Hematopoietic multipotent progenitor cell (in vitro differentiated cells): ENCODE measurements at regions not wholly inside any gene's neighbourhood (a gene's known extent, or its start where the extent isn't known, plus 50 kb on each side); places are given as distances from the start of the nearest gene placed in this dataset.
"Not testable (repeated sequence)": the region's sequence is repeated elsewhere in the genome, so short reads cannot be mapped to it uniquely, and the experiment has no call there.

Experiments
- DNase-seq, 3 donors: peaks; one replicate each; pipeline ENCODE4 v3.0.0-alpha.2; 2011 to 2015; ENCODE audit warnings: low read depth in 2 of 3, low spot score in 2 of 3

DNA sequence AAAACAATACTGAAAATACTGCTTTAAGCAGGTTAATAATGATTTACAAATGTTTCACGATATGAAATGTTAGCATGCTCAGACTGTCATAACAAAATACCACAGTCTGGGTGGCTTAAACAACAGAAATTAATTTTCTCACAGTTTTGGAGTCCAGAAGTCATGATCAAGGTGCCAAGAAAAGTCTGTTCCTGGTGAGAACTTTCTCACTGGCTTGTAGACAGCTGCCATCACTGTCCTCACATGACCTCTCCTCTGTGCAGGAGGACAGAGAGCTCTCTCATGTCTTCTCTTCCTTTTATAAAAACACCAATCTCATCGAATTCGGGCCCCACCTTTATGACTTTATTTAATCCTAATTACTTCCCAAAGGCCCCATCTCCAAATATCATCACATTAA is 426.7 kb downstream of the KLHL13 start:
- no peak for DNase-seq

DNA sequence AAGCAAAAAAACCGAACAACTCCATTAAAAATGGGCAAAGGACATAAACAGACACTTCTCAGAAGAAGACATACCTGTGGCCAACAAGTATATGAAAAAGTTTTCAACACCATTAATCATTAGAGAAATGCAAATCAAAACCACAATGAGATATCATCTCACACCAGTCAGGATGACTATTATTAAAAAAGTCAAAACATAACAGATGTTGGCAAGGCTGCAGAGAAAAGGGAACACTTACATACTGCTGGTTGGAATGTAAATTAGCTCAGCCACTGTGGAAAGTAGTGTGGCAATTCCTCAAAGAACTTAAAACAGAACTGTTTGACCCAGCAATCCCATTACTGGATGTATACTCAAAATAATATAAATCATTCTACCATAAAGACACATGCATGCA is 436.3 kb downstream of the KLHL13 start:
- DNase-seq, result no peak

DNA sequence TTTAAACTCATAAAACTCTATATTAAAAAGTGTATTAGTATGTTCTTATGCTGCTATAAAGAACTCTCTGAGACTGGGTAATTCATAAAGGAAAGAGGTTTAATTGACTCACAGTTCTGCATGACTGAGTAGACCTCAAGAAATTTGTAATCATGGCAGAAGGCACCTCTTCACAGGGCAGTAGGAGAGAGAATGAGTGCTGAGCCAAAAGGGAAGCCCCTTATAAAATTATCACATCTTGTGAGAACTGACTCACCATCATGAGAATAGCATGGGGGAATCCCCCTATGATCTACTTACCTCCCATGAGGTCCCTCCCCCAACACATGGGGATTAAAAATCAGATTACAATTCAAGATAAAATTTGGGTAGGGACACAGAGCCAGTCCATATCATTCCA is 463.2 kb downstream of the KLHL13 start:
- DNase-seq, result no peak

DNA sequence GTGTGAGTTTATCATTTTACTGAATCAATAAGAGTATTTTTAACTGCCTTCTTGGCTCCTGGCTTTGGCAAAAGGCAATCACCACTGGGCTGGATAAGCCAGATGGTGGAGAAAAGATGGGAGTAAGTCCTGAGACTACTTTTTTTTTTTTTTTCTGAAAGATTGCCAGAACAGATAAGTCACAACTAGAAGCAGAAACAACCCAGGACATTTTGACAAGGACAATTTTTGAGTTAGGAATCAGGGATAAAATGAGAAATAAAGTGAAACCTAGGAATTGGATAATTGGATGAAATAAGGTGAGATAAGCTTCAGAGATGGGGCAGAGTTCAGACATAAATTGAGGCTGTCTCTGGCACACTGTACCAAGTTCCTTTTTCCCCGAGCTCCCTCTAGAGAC is 471.0 kb downstream of the KLHL13 start:
- no peak for DNase-seq

DNA sequence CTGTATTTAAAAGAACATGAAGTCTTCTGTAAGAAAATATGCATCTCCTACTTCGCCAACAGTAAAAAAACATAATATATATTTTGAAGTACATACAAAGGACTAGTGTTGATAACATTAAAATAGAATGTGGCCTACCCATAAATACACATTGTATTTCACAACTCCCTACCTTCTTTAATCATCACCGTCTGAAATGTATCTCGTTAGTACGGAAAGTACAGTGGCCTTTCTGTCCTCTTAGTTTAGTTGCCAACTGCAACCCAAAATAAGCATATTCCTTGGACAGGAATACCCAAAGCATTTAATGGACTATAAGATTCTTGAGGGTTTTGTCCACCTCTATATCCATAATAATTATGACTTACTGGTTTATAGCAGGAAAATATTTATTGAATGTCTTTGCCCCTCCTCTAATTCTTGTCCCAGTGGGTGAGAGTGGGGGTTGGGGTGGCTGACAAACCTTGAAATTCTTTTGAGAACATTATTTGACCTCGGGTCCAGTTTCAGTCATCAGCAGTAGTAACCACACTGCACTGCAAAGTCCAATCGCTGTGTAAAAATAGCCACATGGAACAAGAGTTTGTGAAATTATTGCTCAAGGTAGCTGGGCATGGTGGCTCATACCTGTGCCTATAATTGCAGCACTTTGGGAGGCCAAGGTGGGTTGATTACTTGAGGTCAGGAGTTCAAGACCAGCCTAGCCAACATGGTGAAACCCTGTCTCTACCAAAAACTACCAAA is 474.5 kb downstream of the KLHL13 start:
- DNase-seq, result no peak

DNA sequence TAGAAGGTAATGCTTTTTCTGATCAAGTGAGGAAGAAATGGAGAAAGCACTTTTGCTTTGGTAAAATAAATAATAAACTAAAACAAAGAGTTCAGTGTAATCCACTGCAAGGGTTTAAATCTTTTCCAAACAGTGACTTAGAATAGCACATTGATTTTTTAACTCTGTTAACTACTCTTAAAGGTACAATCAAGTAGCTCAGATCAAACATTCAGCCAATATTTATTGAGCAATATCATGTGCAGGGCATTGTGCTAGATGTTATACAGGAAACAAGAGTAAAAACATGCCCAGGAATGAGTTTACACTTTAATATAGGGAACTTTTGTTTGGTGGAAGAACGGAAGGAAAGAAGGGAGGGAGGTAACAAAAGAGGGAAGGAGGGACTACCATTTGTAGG is 479.8 kb downstream of the KLHL13 start:
- no peak for DNase-seq

DNA sequence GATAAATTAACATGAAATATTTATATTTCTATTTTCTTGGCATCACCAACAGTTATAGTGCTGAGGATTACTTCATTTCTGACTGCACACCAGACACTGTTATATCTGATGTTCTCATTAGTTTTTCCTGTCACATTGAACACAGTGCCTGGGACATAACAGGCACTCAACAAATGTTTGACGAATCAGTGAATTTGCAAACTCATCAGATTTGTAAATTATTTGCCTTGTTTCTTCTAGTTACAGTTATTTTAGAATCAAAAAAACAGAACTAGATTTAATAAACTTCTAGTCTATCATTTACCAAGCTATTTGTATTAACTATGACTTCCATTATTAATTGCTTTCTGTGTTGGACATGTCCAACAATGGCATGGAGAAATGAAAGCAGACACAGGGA is 483.3 kb downstream of the KLHL13 start:
- no peak for DNase-seq

DNA sequence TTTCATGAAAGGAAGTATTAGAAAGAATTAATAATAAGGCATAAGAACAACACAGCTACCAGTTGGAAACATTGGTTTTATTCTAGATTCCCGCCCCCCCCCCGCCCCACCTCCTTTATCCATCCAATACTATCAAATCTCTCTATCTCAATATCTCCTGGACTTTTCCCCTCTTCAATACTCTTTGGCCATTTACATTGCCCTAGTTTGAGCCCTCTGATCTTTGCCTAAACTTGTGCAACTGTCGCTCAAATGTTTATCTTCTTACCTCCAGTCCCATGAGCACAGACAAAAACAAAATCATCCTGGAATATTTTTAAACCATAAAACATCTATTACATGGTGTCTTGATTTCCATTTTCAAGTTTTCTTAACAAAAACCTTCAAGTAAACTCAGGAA is 488.2 kb downstream of the KLHL13 start:
- no peak for DNase-seq

DNA sequence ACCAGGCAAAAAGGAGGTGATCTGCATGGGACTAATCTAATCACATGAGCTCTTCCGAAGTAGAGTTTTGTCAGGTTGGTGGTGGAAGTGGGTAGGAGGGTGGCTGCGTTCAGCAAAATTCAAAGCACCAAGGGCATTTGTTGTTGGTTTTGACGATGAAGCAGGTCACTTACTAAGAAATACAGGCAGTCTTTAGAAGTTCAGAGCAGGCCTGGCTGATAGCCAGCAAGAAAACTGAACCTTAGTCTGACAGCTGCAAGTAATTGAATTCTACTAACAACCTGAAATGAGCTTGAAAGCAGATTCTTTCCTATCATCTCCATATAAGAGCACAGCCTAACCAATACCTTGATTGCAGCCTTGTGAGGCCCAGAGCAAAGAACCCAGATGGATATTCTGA is 505.8 kb downstream of the KLHL13 start:
- DNase-seq, result no peak

DNA sequence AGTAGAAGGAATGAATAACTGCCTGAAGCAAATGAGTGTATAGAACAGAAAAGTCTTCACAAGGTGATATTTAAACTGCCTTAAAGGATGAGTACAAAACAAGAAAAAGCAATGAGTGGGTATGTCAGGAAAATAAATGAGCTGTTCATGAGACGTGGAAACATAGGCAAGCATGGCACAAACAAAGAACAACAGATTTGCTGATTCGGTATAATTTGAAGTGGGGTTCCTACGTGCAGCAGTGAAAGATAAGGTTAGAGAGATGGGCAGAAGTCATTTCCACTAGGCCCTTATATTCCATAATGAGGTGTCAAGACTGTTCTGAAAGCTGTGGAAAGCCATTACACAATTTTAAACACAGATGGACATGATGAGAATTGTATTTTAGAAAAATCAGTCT is 506.6 kb downstream of the KLHL13 start:
- DNase-seq, result no peak

DNA sequence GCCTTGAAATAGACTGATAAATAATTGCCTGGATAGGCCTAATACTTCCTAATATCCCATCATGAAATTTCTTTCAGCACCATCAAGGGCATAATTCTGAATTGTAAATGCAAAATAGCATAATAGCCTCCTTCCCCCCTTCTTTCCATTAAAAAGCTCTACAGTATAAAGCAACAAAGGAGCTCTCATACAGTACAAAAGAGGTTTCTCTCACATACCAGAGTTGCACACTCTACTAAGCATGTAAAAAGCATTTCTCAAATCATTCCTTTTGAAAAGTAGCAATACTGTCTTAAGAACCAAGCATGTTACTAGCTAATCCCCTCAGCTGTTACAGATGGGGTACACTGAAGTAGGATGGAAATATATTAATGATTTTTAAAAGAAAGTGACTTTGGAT is 509.0 kb downstream of the KLHL13 start:
- DNase-seq, result no peak

DNA sequence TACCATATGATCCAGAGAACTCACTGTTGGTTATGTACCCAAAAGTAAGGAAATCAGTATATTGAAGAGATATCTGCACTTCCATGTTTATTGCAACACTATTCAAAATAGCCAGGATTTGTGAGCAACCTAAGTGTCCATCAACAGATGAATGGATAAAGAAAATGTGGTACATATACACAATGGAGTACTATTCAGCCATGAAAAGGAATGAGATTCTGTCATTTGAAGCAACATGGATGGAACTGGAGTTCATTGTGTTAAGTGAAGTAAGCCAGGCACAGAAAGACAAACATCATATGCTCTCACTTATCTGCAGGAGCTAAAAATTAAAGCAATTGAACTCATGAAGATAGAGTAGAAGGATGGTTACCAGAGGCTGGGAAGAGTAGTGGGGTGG is 510.5 kb downstream of the KLHL13 start:
- not testable (repeated sequence) for DNase-seq

DNA sequence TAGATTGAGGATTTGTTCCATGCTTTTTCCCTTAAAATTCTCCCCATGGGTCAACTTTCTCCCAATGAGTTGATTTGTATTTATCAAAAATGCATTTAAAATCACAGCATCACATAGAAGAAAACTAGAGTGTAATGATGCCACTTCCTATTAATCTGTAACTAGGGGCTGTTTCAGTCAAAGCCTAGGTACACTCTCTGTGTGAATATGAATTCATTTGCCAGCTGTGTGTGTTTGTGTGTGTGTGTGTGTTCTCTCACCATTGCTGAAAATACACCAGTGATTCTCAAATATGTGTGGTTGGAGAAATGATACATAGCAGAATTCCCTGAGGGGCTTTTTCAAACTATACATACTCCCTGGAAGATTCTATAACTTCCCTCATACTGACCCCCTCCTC is 546.5 kb downstream of the KLHL13 start:
- DNase-seq, result no peak

DNA sequence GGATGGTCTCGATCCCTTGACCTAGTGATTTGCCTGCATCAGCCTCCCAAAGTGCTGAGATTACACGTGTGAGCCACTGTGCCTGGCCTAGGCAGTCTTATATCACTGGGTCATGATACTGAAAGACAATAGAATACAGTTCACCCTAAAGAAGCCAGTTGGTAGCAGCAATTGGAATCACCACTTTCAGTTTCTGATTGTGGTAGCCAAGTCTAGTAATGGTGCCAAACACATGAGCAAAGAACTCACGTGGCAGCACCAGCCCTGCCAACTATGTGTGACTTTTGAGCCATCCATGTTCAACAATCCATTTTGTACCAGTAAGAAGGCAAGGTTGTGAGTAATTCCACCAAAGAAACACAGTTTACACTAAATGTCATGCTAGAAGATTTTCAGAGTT is 548.4 kb downstream of the KLHL13 start:
- DNase-seq, result no peak

DNA sequence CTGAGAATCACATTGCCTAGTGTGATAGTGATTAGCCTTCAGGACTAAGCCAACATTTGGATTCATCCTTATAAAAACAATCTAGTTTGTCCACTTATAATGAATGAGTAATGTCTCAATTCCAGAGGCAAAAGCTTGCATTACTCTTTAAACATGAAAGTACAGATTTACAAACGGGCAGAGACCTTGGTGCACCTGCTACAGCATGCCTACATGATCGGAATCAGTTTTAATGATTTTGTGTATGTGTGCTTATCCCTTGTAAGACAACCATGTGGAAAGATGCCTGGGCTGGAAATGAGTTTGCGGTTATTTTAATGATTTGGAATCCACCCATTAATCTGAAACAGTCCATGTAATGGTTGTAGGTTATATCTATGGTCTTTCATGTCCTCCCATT is 572.7 kb downstream of the KLHL13 start:
- no peak for DNase-seq

DNA sequence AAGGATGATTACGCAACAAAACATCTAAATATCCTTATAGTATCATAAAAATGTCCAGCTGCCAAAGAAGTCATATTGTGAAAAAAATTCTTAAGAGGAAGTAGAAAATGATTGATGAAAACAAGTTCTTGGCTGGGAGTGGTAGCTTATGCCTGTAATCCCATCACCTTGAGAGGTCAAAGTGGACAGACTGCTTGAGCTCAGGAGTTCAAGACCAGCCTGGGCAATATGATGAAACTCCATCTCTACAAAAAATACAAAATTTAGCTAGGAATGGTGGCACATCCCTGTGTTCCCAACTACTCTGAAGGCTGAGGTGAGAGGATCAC is 577.6 kb downstream of the KLHL13 start:
- no peak for DNase-seq

DNA sequence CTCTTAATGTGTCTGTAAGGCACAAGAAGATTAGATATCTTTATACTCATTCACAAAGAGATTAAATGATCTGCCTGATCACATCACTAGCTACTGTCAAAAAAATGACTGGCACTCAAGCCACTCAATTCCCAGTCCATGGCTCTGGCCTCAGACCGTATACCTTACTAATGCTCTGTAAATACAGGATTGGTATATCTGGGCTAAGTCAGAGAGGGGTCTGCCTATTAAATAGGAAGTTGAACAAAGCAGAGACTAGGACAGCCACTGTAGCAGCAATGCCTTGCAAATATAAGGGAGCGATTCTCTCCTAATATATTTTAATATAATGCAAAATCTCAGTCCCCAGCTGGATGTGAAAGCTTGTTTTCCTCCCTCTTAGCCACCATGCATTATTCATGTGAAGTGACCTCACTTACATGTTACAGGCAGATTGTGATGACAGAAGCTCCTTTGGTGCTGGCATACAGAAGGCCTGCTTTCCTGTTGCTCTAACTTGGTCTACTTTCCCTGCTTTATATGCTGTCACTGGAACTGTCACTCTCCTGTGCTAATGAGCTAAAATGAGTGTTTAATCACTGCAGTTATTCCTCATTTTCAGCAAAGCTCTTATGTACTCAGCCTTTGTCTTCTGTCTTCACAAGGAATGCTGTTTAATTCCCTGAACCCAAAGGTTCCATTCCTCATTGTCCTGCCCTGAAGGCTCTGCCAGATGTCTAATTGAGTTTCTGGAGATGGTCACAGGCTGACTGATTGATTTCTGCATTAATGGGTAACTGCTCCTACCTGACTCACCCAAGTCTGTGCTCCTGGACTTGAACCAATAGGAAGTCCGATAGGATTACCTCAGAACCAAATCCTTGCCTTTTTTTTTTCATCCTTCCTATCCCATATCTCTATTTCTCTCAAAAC is 578.2 kb downstream of the KLHL13 start:
- no peak for DNase-seq

DNA sequence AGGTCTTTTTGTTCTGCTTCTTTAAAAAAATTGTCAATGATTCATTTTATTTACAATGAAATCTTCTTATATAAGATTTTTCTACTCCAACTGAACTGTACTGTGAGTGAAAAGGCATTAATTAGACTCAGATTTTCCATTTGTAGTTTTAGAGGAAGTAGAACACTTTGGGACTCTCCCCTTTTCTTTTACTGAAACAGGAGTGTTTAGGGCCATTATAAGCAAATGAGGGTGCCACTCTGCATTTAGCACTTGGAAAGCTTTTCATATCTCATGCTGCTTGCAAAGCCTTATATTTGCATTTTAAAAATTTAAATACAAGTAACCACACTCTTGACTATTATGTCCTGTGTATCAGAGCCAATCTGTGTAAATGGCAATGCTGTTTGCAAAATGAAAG is 584.3 kb downstream of the KLHL13 start:
- no peak for DNase-seq

DNA sequence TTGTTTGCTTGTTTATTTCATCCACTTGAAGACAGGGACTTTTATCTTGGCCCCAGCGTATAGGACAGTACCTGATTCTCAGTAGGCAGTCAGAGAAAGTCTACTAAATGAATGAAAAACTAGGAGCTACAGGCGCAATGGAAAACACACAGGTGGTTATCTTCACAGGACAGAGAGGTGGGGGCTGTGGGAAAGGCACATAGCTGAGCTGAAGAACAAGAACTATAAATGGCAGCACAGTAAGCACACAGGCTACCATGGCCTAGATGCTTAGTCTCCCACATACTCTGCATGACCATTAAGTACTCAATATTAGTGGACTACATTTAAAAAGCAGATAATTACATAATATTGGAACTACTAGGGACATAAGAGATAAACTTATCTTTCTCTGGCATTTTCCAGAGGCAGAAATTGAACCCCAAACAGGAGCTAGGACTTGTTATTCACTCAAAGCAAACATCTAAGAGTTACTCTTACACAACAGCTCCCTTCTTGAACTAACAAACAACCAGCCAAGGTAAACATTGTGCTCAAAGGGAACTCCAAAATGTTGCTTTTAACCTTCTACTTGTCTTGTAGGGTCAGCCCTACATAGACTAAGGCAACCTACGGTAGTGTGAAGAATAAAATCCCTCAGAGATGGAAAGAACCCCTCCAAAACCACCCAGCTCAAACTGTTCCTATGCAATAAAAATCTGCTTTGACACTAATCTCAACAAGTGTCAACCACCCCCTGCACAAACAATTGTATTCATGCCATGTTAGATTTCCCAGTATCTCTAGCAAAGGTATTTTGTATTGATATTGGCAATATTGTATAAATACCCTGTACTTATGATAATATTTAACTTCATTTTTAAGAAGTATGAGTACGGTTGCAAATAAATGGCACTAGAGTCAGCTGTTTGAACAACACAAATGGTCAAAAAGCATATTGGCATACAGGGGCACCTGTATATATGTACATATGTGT is 593.6 kb downstream of the KLHL13 start:
- DNase-seq, result no peak

DNA sequence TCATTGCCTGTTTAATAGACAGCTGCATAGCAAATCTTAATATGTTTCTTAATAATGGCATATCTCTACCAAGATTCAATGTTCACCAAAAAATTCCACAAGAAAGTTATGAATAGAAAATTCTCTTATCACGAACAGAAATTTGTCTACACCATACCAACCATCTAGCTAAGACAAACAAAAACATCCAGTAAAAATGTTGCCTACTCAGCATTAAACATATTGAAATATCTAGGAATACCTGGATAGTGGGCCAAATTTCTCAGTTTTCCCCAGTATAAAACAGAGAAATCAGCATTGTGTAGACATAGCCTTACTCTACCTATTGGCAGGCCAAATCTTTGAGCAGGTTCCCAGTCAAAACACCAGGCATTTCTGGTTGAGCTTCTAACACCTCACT is 598.6 kb downstream of the KLHL13 start:
- DNase-seq, result no peak

DNA sequence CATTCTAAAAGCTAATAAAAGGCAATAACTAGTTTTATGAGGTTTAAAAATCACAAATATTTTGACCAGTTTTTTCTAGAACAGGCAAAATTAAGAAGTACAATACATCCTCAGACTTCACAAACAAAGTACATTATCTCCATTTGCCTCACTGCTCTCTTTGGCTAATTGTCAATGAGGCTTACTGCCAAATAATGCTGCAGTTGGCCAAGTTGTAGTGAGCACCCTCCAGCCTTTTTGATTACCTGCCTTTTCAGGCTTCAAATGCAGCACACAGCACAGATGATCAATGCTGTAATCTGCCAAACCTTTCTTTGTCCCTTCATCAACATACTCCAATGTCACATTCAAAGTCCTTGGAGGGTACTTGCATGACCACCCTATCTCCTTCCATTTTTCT is 605.2 kb downstream of the KLHL13 start:
- no peak for DNase-seq
